ENCODE measurements at regions not wholly inside any gene's neighbourhood (a gene's known extent, or its start where the extent isn't known, plus 50 kb on each side); places are given as distances from the start of the nearest gene placed in this dataset.
"Not testable (repeated sequence)": the region's sequence is repeated elsewhere in the genome, so short reads cannot be mapped to it uniquely, and the experiment has no call there.

GRCh38 chr14:27410981-27411380 is 813.1 kb upstream of the NOVA1 start:
- peak; percentile 25 for DNase-seq

- DNase-seq, result no peak
Measured at GRCh38 chr14:27427796-27428195, 830.0 kb upstream of the NOVA1 start.

GRCh38 chr14:27435923-27436670 is 838.3 kb upstream of the NOVA1 start:
- no peak for DNase-seq

GRCh38 chr14:27484633-27485032 is 886.8 kb upstream of the NOVA1 start:
- DNase-seq, result no peak

GRCh38 chr14:27485193-27485592 is 887.4 kb upstream of the NOVA1 start:
- no peak for DNase-seq

GRCh38 chr14:27506272-27506671 is 908.4 kb upstream of the NOVA1 start:
- DNase-seq, result no peak

GRCh38 chr14:27528328-27528727 is 930.5 kb upstream of the NOVA1 start:
- peak; percentile 67 for DNase-seq

- DNase-seq, result no peak
Measured at GRCh38 chr14:27536748-27537147, 938.9 kb upstream of the NOVA1 start.

GRCh38 chr14:27546111-27546510 is 948.3 kb upstream of the NOVA1 start:
- no peak for DNase-seq

- DNase-seq, result peak; percentile 19
Measured at GRCh38 chr14:27553790-27554189, 956.0 kb upstream of the NOVA1 start.

- DNase-seq, result no peak
Measured at GRCh38 chr14:27557445-27557844, 959.6 kb upstream of the NOVA1 start.

GRCh38 chr14:27559848-27560247 is 962.0 kb upstream of the NOVA1 start:
- DNase-seq, result no peak

- DNase-seq, result no peak
Measured at GRCh38 chr14:27566843-27567382, 969.1 kb upstream of the NOVA1 start.

GRCh38 chr14:27573018-27573417 is 975.2 kb upstream of the NOVA1 start:
- DNase-seq, result no peak

GRCh38 chr14:27587103-27587502 is 989.3 kb upstream of the NOVA1 start:
- no peak for DNase-seq

- DNase-seq, result peak; percentile 18
Measured at GRCh38 chr14:27605282-27605681, 1007.4 kb upstream of the NOVA1 start.

GRCh38 chr14:27608377-27608776 is 1010.5 kb upstream of the NOVA1 start:
- DNase-seq, result no peak

GRCh38 chr14:27612121-27612520 is 1014.3 kb upstream of the NOVA1 start:
- no peak for DNase-seq

GRCh38 chr14:27613102-27613501 is 1015.3 kb upstream of the NOVA1 start:
- DNase-seq, result no peak

GRCh38 chr14:27623782-27624181 is 1025.9 kb upstream of the NOVA1 start:
- no peak for DNase-seq

- no peak for DNase-seq
Measured at GRCh38 chr14:27634056-27634970, 1036.5 kb upstream of the NOVA1 start.

GRCh38 chr14:27640688-27641087 is 1042.9 kb upstream of the NOVA1 start:
- DNase-seq, result not testable (repeated sequence)

GRCh38 chr14:27642251-27642866 is 1044.5 kb upstream of the NOVA1 start:
- DNase-seq, result no peak

Measured in eye (tissue), 1 donor.